ENCODE measurements at regions not wholly inside any gene's neighbourhood (a gene's known extent, or its start where the extent isn't known, plus 50 kb on each side); places are given as distances from the start of the nearest gene placed in this dataset.
A peak's percentile ranks its signal among the peaks of the same experiment; 100 is the strongest.

DNA sequence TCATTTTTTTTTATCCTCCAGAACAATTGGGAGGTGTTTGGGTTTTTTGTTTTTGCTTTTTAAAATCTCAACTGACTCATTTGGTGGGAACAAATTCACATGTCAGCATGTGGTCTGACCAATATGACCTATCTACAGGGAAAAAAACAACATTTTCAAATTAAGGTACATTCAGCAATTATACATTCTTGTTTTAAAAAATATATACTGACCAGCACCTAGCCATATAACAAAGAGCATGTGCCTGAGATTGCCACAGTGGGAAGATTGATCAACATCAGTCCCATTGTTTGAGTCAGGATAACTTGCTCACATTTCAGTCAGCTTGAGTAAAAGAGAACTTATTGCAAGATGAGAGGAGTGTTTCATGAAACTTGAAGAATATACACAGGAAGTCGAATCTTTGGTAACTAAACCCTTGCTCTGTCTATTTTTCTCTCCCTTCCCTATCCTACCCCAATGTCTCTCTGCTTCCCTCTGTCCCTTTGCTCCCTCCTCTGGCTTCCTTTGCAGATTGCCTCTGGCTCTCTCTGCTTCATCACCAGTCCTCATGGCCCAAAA is 163.2 kb upstream of the TAB2 start:
- DNase-seq, result peak in 2 of 3 donors; percentile 11 to 23
- Mint-ChIP-seq H3K36me3 (peaks cover 0 to 2% (median 0%) of the 10 kb centered on the region in 3 donors), H3K9me3 (peaks cover 0 to 1% (median 0%) of the 10 kb centered on the region in 6 donors), H3K4me1 (peaks cover 0 to 20% of the 10 kb centered on the region in 2 donors), H3K27me3 (ENCODE audit: low read depth in 3 of 3) (peaks cover 0 to 3% (median 2%) of the 10 kb centered on the region in 3 donors), H3K4me3 (no peak overlapping the region), H3K27ac (peak overlapping the region in 4 of 6 donors; percentile 40 to 80 (median 57))

GRCh38 chr6:149157126-149157525 is 160.4 kb upstream of the TAB2 start:
- Mint-ChIP-seq H3K36me3 (peaks cover 0 to 2% (median 0%) of the 10 kb centered on the region in 3 donors), H3K4me3 (no peak overlapping the region), H3K27me3 (ENCODE audit: low read depth in 3 of 3) (peaks cover 0 to 2% (median 0%) of the 10 kb centered on the region in 3 donors), H3K27ac (no peak overlapping the region), H3K4me1 (peaks cover 0 to 18% of the 10 kb centered on the region in 2 donors), H3K9me3 (peaks cover 0 to 1% (median 0%) of the 10 kb centered on the region in 6 donors)
- no peak for DNase-seq

DNA sequence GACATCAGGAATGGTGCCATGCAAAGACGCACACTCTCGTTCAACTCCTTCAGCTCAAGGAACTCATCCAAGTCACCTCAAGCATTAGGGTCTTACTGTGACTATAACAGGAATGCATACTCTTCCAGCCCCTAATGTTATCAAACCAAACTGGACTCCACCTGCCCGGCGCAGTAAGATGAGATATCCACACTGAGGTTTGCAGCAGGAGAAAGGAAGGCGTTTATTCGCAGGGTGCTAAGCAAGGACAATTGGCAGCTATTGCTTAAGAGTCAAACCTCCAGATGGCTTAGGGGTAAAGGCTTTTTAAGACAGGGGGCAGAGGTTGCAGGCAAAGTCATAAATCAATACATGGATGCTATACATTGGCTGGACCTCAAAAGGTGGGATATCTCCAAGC is 159.4 kb upstream of the TAB2 start:
- Mint-ChIP-seq H3K9me3 (no peaks in the 10 kb centered on the region), H3K36me3 (peaks cover 0 to 2% (median 0%) of the 10 kb centered on the region in 3 donors), H3K27me3 (ENCODE audit: low read depth in 3 of 3) (peaks cover 0 to 1% (median 0%) of the 10 kb centered on the region in 3 donors), H3K27ac (no peak overlapping the region), H3K4me3 (no peak overlapping the region), H3K4me1 (peaks cover 0 to 18% of the 10 kb centered on the region in 2 donors)
- DNase-seq, result no peak

GRCh38 chr6:149160943-149161342 is 156.6 kb upstream of the TAB2 start:
- no peaks in the 10 kb centered on the region for H3K9me3 Mint-ChIP-seq
- H3K4me3 Mint-ChIP-seq, result no peak overlapping the region
- H3K36me3 Mint-ChIP-seq, result peaks cover 0 to 2% (median 0%) of the 10 kb centered on the region in 3 donors
- DNase-seq, result no peak
- no peaks in the 10 kb centered on the region for H3K27me3 Mint-ChIP-seq (ENCODE audit: low read depth in 3 of 3)
- H3K4me1 Mint-ChIP-seq, result no peaks in the 10 kb centered on the region
- no peak overlapping the region for H3K27ac Mint-ChIP-seq

DNA sequence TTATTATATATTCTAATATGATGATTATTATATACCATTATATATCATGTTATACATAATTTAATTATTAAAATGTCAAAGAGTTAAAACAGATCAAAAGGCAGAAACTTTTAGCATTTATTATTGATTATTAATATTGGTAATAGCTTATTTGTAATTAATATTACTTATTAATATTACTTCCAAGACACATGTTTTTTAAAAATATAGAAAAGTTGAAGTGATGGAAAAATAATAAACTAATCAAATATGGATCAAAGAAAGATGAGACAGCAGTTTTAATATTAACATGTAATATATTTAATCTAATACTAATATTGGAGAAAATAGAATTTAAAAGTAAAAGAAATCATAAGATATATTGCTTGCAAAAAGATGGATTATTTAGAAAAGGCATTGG is 154.6 kb upstream of the TAB2 start:
- no peak overlapping the region for H3K4me3 Mint-ChIP-seq
- no peaks in the 10 kb centered on the region for H3K27me3 Mint-ChIP-seq (ENCODE audit: low read depth in 3 of 3)
- H3K27ac Mint-ChIP-seq, result no peak overlapping the region
- DNase-seq, result no peak
- no peaks in the 10 kb centered on the region for H3K4me1 Mint-ChIP-seq
- no peaks in the 10 kb centered on the region for H3K36me3 Mint-ChIP-seq
- H3K9me3 Mint-ChIP-seq, result no peaks in the 10 kb centered on the region

- Mint-ChIP-seq H3K9me3 (no peaks in the 10 kb centered on the region), H3K4me3 (no peak overlapping the region), H3K36me3 (no peaks in the 10 kb centered on the region), H3K27ac (no peak overlapping the region), H3K27me3 (ENCODE audit: low read depth in 3 of 3) (peaks cover 0 to 2% (median 0%) of the 10 kb centered on the region in 3 donors), H3K4me1 (peaks cover 0 to 7% of the 10 kb centered on the region in 2 donors)
- no peak for DNase-seq
Measured at GRCh38 chr6:149164199-149164750, 153.2 kb upstream of the TAB2 start.

DNA sequence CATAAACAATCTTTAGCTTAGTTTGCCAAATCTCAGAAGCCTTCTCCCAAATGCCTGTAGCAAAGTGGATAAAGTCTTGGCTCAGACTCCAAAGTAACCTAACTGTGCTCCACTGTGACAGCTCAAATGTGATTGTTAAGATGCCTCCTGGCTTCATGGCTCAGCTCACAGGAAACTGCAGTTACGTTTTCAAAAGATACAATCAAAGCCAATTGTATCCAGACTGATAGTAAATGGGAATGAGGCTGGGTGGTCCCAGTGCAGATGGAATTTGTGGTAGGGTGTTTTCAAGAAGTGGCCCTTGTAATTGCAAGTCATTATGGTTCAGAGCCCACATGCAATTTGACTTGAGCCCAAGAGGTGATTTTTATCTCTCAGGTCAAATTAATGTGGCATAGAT is 151.2 kb upstream of the TAB2 start:
- H3K27ac Mint-ChIP-seq, result peak overlapping the region in 1 of 6 donors; percentile 19
- no peak for DNase-seq
- H3K27me3 Mint-ChIP-seq (ENCODE audit: low read depth in 3 of 3), result peaks cover 0 to 3% (median 2%) of the 10 kb centered on the region in 3 donors
- H3K4me3 Mint-ChIP-seq, result no peak overlapping the region
- H3K36me3 Mint-ChIP-seq, result no peaks in the 10 kb centered on the region
- H3K9me3 Mint-ChIP-seq, result no peaks in the 10 kb centered on the region
- H3K4me1 Mint-ChIP-seq, result peaks cover 0 to 7% of the 10 kb centered on the region in 2 donors

- H3K9me3 Mint-ChIP-seq, result no peaks in the 10 kb centered on the region
- no peak for DNase-seq
- H3K4me3 Mint-ChIP-seq, result no peak overlapping the region
- peaks cover 0 to 3% (median 2%) of the 10 kb centered on the region in 3 donors for H3K27me3 Mint-ChIP-seq (ENCODE audit: low read depth in 3 of 3)
- H3K27ac Mint-ChIP-seq, result peak overlapping the region in 1 of 6 donors; percentile 19
- peaks cover 0 to 7% of the 10 kb centered on the region in 2 donors for H3K4me1 Mint-ChIP-seq
- H3K36me3 Mint-ChIP-seq, result no peaks in the 10 kb centered on the region
Measured at GRCh38 chr6:149166747-149167146, 150.8 kb upstream of the TAB2 start.

DNA sequence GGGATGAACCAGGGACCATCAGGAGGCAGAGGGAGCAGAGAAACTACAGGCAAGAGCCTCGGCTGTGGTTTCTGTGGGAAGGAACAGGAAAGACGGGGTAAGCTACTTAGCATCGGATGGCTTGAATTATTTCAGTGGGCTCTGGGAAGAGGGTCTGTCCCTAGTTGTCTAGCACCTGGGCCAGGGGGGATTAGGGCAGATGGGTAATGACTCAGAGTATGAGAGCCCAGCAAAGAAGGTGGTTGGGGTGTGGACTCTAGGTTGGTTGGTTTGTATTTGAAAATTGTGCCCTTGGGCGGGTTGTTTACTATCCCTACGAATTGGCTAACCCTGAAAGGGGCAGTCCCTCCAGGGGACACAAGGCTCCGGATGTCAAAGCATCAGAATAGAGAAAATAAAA is 148.5 kb upstream of the TAB2 start:
- no peak for DNase-seq
- Mint-ChIP-seq H3K27ac (no peak overlapping the region), H3K9me3 (no peaks in the 10 kb centered on the region), H3K36me3 (no peaks in the 10 kb centered on the region), H3K4me3 (no peak overlapping the region), H3K27me3 (ENCODE audit: low read depth in 3 of 3) (peaks cover 0 to 3% (median 2%) of the 10 kb centered on the region in 3 donors), H3K4me1 (peaks cover 0 to 7% of the 10 kb centered on the region in 2 donors)

- DNase-seq, result no peak
- Mint-ChIP-seq H3K9me3 (no peaks in the 10 kb centered on the region), H3K27me3 (ENCODE audit: low read depth in 3 of 3) (peaks cover 0 to 3% (median 2%) of the 10 kb centered on the region in 3 donors), H3K4me1 (peaks cover 0 to 7% of the 10 kb centered on the region in 2 donors), H3K27ac (no peak overlapping the region), H3K4me3 (no peak overlapping the region), H3K36me3 (no peaks in the 10 kb centered on the region)
Measured at GRCh38 chr6:149169761-149170511, 147.6 kb upstream of the TAB2 start.

DNA sequence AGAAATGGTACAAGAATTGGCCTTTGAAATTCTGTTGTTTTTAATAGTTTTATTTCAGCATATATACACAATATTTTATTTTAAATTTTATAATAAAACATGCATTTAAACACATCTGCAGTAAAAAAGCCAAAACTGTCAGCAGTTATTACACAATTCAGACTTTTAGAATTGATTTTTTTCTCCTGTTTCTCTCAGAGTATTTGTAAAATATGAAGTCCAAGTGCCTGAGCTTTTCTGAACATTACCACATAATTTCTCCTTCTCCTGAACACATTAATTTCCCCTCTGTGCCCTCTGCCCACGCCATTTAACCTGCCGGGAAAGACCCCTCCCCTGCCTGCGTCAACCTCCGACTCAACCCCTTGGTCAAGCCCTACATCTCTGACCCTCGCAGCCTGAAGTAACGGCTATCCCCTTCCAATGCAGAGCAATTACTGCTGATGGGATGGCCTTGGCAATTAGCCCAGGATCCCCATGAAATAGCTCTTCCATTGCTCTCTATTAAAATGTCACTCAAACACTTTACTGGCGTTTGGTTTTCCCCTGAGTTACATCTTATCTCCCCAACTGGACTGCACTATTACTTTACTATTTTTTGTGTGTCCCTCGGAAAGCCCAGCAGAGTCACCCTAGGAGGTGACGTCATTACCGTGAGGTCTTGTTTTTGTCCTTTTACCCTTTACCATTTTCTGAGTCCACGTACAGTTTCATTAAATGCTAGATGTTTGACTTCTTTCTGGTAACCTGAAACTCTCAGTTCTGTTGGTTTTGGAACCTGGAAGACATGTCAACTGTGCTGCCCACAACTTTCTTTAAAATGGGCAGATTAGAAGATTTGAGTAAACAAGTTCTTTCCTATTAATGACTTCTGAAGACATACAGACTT is 146.7 kb upstream of the TAB2 start:
- H3K9me3 Mint-ChIP-seq, result no peaks in the 10 kb centered on the region
- H3K4me1 Mint-ChIP-seq, result peaks cover 0 to 7% of the 10 kb centered on the region in 2 donors
- DNase-seq, result no peak
- no peak overlapping the region for H3K27ac Mint-ChIP-seq
- no peaks in the 10 kb centered on the region for H3K36me3 Mint-ChIP-seq
- no peak overlapping the region for H3K4me3 Mint-ChIP-seq
- peaks cover 0 to 3% (median 2%) of the 10 kb centered on the region in 3 donors for H3K27me3 Mint-ChIP-seq (ENCODE audit: low read depth in 3 of 3)

DNA sequence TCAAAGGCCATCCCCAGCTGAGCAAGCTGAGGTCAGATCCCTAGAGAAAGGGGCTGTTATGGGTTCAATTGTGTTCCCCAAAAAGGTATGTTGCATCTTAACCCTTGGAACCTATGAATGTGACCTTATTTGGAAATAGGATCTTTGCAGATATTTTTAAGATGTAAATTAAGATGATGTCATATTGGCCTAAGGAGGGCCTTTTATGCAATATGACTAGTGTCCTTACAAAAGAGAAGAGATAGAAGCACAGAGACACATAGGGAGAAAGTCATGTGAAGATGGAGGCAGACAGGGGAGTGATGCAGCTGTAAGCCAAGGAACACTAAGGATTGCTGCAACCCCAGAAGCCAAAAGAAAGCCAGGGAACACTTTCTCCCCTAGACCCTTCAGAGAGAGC is 144.3 kb upstream of the TAB2 start:
- Mint-ChIP-seq H3K4me3 (no peak overlapping the region), H3K4me1 (peaks cover 0 to 7% of the 10 kb centered on the region in 2 donors), H3K9me3 (no peaks in the 10 kb centered on the region), H3K36me3 (peaks cover 0 to 3% (median 0%) of the 10 kb centered on the region in 3 donors), H3K27me3 (ENCODE audit: low read depth in 3 of 3) (peaks cover 0 to 3% (median 2%) of the 10 kb centered on the region in 3 donors), H3K27ac (no peak overlapping the region)
- DNase-seq, result no peak

DNA sequence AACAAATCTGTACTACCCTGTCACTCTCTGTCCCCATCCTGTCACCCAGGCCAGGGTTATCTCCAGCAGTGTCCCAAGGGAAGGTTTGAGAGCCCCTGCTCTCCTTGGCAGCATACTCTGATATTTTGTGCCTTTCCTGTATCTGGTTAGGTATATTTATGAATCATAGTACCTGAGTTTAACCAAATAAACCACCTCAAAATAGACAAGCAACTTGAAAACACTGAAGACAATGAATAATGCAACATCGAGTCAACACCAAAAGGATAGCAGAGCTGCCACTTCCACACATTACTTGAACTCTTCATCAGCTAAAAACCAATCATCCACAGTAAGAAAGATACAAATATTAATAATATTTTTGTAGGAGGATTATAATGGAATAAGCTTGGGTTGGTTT is 142.6 kb upstream of the TAB2 start:
- H3K4me3 Mint-ChIP-seq, result no peak overlapping the region
- H3K36me3 Mint-ChIP-seq, result peaks cover 0 to 3% (median 0%) of the 10 kb centered on the region in 3 donors
- H3K9me3 Mint-ChIP-seq, result no peaks in the 10 kb centered on the region
- H3K4me1 Mint-ChIP-seq, result no peaks in the 10 kb centered on the region
- H3K27ac Mint-ChIP-seq, result no peak overlapping the region
- DNase-seq, result no peak
- peaks cover 0 to 3% (median 0%) of the 10 kb centered on the region in 3 donors for H3K27me3 Mint-ChIP-seq (ENCODE audit: low read depth in 3 of 3)

Data from immature natural killer cell (primary cell).